HCT116 (cell line): ENCODE measurements at regions not wholly inside any gene's neighbourhood (a gene's known extent, or its start where the extent isn't known, plus 50 kb on each side); places are given as distances from the start of the nearest gene placed in this dataset.

Source experiments
- ATAC-seq: fragments of 200-7000 bp; cut with Tn5 transposase; 2 replicates; pipeline ENCODE4 v1.9.1; 2020; ENCODE audit warnings: mild to moderate bottlenecking, moderate library complexity
- BruUV-seq: library from RNA; stranded (reverse); fragments of 400-500 nt; replicated peaks from 2 replicates; lab custom pipeline; 2021; lab: Mats Ljungman, UMichigan
- CTCF ChIA-PET: fragments of 300-600 bp; sonication (Branson Sonifier 250); formaldehyde crosslinking; loops from one replicate; lab custom pipeline; 2021; ENCODE audit warnings: antibody characterized with exemption; lab: Charles Lee
- POLR2A ChIA-PET: fragments of 300-600, 350-600 bp; sonication (Branson Sonifier 250); formaldehyde crosslinking; loops from one replicate; lab custom pipeline; 2021; ENCODE audit warnings: antibody characterized with exemption; lab: Charles Lee
- RAD21 ChIA-PET, 2 experiments: fragments of 300-600 bp; sonication (Branson Sonifier 250); formaldehyde crosslinking; loops; one replicate each; lab custom pipeline; 2023; ENCODE audit warnings: low total read pairs in 2 of 2; ENCODE audit not compliant: uncharacterized antibody in 2 of 2, unreplicated experiment in 2 of 2, low non-redundant PET in 1 of 2; lab: Charles Lee
- DNase-seq: peaks from one replicate; pipeline ENCODE4 v3.0.0-alpha.2; 2010; ENCODE audit warnings: low read depth, low spot score
- H2AFZ ChIP-seq: fragments of 200-600 bp; shearing (Covaris generic), sonication (generic); 2 replicates; pipeline ENCODE4 v1.6.1; 2017; ENCODE audit warnings: low read depth, mixed run types, mixed read lengths, antibody characterized with exemption, low read length; ENCODE audit not compliant: poor library complexity, severe bottlenecking
- H3K27ac ChIP-seq: 2 replicates; pipeline ENCODE4 v1.5.1; 2012; ENCODE audit warnings: low read depth, low read length
- H3K27me3 ChIP-seq: fragments of 200-600 bp; sonication (generic); 2 replicates; pipeline ENCODE4 v1.6.1; 2016; ENCODE audit warnings: mixed run types, low read length, mixed read lengths; ENCODE audit not compliant: insufficient read depth
- H3K36me3 ChIP-seq, 2 experiments: fragments of 200-500 bp in 1 of 2; fragments of 200-600 bp in 1 of 2; sonication (Bioruptor generic) in 1 of 2; sonication (generic) in 1 of 2; 2 replicates each; pipeline versions ENCODE4 v1.5.1 to v1.6.1; 2014 to 2016; ENCODE audit warnings: low read length in 2 of 2, inconsistent platforms in 1 of 2, mixed read lengths in 1 of 2, mixed run types in 1 of 2; ENCODE audit not compliant: insufficient read depth in 2 of 2, control insufficient read depth in 1 of 2
- H3K4me1 ChIP-seq, 2 experiments: fragments of 200-600 bp in 1 of 2; sonication (generic) in 1 of 2; 2 replicates each; pipeline versions ENCODE4 v1.5.1 to v1.6.1; 2012 to 2017; ENCODE audit warnings: low read length in 2 of 2, inconsistent platforms in 1 of 2, mild to moderate bottlenecking in 1 of 2, mixed read lengths in 1 of 2, mixed run types in 1 of 2, moderate library complexity in 1 of 2; ENCODE audit not compliant: insufficient read depth in 2 of 2, control insufficient read depth in 1 of 2
- H3K4me2 ChIP-seq: fragments of 200-600 bp; sonication (generic); 2 replicates; pipeline ENCODE4 v1.6.1; 2017; ENCODE audit warnings: mixed run types, low read length, mixed read lengths
- H3K4me3 ChIP-seq, 2 experiments: fragments of 200-600 bp in 1 of 2; sonication (generic) in 1 of 2; replicated peaks in 1 of 2; 2 replicates each; pipeline ENCODE4 v1.5.1; 2011 to 2016; ENCODE audit warnings: low read length in 2 of 2, control low read depth in 1 of 2, low read depth in 1 of 2, mild to moderate bottlenecking in 1 of 2, mixed read lengths in 1 of 2, mixed run types in 1 of 2
- H3K79me2 ChIP-seq: fragments of 200-600 bp; sonication (generic); 2 replicates; pipeline ENCODE4 v1.6.1; 2017; ENCODE audit warnings: mild to moderate bottlenecking, mixed run types, low read length, moderate library complexity, mixed read lengths; ENCODE audit not compliant: insufficient read depth
- H3K9ac ChIP-seq: fragments of 200-600 bp; sonication (generic); 2 replicates; pipeline ENCODE4 v1.6.1; 2016; ENCODE audit warnings: low read length, mixed read lengths
- H3K9me2 ChIP-seq: fragments of 200-600 bp; sonication (generic), shearing (Covaris generic); 2 replicates; pipeline ENCODE4 v1.6.1; 2017; ENCODE audit warnings: mixed run types, mild to moderate bottlenecking, moderate library complexity; ENCODE audit not compliant: insufficient read depth
- H3K9me3 ChIP-seq, 2 experiments: fragments of 200-500 bp in 1 of 2; fragments of 200-600 bp in 1 of 2; sonication (Bioruptor generic) in 1 of 2; sonication (generic) in 1 of 2; 2 replicates each; pipeline ENCODE4 v1.6.1; 2014 to 2017; ENCODE audit warnings: low read length in 2 of 2, mixed read lengths in 2 of 2, inconsistent platforms in 1 of 2, low read depth in 1 of 2, mild to moderate bottlenecking in 1 of 2, mixed run types in 1 of 2, moderate library complexity in 1 of 2; ENCODE audit not compliant: control insufficient read depth in 1 of 2, insufficient read depth in 1 of 2
- H4K20me1 ChIP-seq: fragments of 200-600 bp; sonication (generic), shearing (Covaris generic); 2 replicates; pipeline ENCODE4 v1.6.1; 2017; ENCODE audit warnings: mixed run types, mild to moderate bottlenecking, moderate library complexity; ENCODE audit not compliant: insufficient read depth
- CEBPB ChIP-seq: IDR thresholded peaks from 2 replicates; pipeline ENCODE4 v1.6.1; 2012; ENCODE audit warnings: low read depth
- CTCF ChIP-seq, 3 experiments: fragments of 200-600 bp in 1 of 3; sonication (generic) in 1 of 3; IDR thresholded peaks in 2 of 3; conservative IDR thresholded peaks in 1 of 3; 2 replicates each; pipeline ENCODE4 v1.5.1; 2012 to 2017; ENCODE audit warnings: low read depth in 2 of 3, low read length in 2 of 3, antibody characterized with exemption in 1 of 3, borderline replicate concordance in 1 of 3, control low read depth in 1 of 3, mild to moderate bottlenecking in 1 of 3, mixed read lengths in 1 of 3, mixed run types in 1 of 3, moderate library complexity in 1 of 3; ENCODE audit not compliant: insufficient read depth in 1 of 3
- EGR1 ChIP-seq: IDR thresholded peaks from 2 replicates; pipeline ENCODE4 v1.6.1; 2012; ENCODE audit warnings: low read depth
- ELF1 ChIP-seq: IDR thresholded peaks from 2 replicates; pipeline ENCODE4 v1.6.1; 2012; ENCODE audit warnings: low read depth, borderline replicate concordance
- EZH2 ChIP-seq: fragments of 200-600 bp; sonication (generic); IDR thresholded peaks from 2 replicates; pipeline ENCODE4 v1.6.1; 2017; ENCODE audit warnings: antibody characterized with exemption, mixed run types
- EZH2phosphoT487 ChIP-seq: fragments of 200-600 bp; IDR thresholded peaks from 2 replicates; pipeline ENCODE4 v1.6.1; 2018; ENCODE audit warnings: antibody characterized with exemption, borderline replicate concordance
- FOSL1 ChIP-seq: IDR thresholded peaks from 2 replicates; pipeline ENCODE4 v1.6.1; 2012; ENCODE audit warnings: low read depth
- POLR2A ChIP-seq: IDR thresholded peaks from 2 replicates; pipeline ENCODE4 v1.7.0; 2011; ENCODE audit warnings: borderline replicate concordance; ENCODE audit not compliant: insufficient read depth, insufficient read length; ENCODE audit errors: extremely low read depth
- RAD21 ChIP-seq: IDR thresholded peaks from 2 replicates; pipeline ENCODE4 v1.6.1; 2012; ENCODE audit warnings: low read depth, mild to moderate bottlenecking
- REST ChIP-seq: IDR thresholded peaks from 2 replicates; pipeline ENCODE4 v1.6.1; 2012; ENCODE audit warnings: low read depth
- SP1 ChIP-seq: IDR thresholded peaks from 2 replicates; pipeline ENCODE4 v1.6.1; 2012; ENCODE audit warnings: low read depth
- TCF7L2 ChIP-seq: IDR thresholded peaks from 2 replicates; pipeline ENCODE4 v1.7.0; 2011; ENCODE audit warnings: borderline replicate concordance, inconsistent platforms; ENCODE audit not compliant: insufficient read depth, insufficient read length; ENCODE audit errors: extremely low read depth
- ZFX ChIP-seq: fragments of 450-650 bp; IDR thresholded peaks from 2 replicates; pipeline ENCODE4 v1.6.1; 2017
- intact Hi-C: fragments of 100-400 bp; cut with micrococcal nuclease; formaldehyde crosslinking; loops from 2 replicates; pipeline ENCODE4 v1.10.0; 2022
- TF ChIP-seq, protein P1 (sequence below): IDR thresholded peaks from 2 replicates; pipeline ENCODE4 v1.6.1; 2012

DNA sequence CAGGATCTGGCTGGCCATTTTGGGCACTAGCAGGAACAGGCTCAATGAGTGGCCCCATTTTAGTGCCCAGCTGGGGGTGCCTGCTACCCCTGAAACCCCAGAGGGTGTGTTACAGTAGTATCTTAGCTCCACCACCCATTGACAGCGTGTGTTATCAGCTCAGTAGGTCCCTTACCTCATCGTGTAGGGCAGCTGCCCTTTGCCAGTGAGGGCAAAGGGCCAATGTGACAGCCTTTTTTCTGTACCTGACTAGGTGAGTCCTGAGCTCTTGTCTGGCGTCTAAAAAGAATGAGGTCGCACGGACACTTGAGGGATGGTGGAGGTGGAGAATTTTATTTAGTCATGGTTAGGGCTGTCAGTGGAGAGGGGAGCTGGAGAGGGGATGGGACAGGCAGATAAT lies 462.2 kb downstream of the PIK3C3 start (continued):
- TF ChIP-seq SP1 (no peak), FOSL1 (no peak)
- TF ChIP-seq, protein P1, sequence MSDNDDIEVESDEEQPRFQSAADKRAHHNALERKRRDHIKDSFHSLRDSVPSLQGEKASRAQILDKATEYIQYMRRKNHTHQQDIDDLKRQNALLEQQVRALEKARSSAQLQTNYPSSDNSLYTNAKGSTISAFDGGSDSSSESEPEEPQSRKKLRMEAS: no peak
- TF ChIP-seq, all 23 proteins: peak for 0

DNA sequence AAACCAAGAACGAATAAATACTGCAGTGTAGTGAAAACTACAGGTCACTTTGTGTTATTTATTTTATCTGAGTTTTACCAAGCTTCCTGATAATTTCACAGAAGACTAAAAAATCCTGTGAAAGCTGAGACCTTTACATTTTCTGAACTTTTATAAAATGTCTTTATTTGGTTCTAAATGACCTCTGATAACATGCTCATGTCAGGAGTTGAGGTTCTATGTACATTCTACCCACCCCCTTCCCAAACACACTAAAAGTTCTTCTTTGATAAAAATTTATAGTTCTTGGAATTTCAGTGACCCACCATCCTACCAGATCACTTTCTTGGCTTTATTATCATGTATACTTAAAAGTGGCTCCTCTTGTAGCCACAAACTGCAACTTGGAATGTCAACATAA lies 463.1 kb downstream of the PIK3C3 start:
- ChIA-PET POLR2A (no interaction called here), CTCF (no interaction called here)
- Histone ChIP-seq H3K27ac (no peak overlapping the region), H3K27me3 (no peaks in the 10 kb centered on the region), H3K9me3 (peaks cover 0 to 19% of the 10 kb centered on the region in 2 experiments; a peak in 2 of 4 replicates)
- TF ChIP-seq REST (no peak), TCF7L2 (no peak), EZH2phosphoT487 (no peak), ELF1 (no peak), RAD21 (no peak), SP1 (no peak), CEBPB (no peak), EZH2 (no peak), POLR2A (no peak), ZFX (no peak), CTCF (IDR thresholded peaks at IDR 0.05 in 2 of 3, conservative IDR thresholded peaks at IDR 0.05 in 1 of 3; ENCODE audit: borderline replicate concordance in 1 of 3, insufficient read depth in 1 of 3, low read depth in 2 of 3, low read length in 2 of 3) (no peak), EGR1 (no peak)
- TF ChIP-seq, protein P1: no peak
- TF ChIP-seq, all 23 proteins: peak for 0
- Histone ChIP-seq H3K9me2 (no peaks in the 10 kb centered on the region), H3K4me2 (no peak overlapping the region), H3K79me2 (no peaks in the 10 kb centered on the region), H3K9ac (no peak overlapping the region), H3K36me3 (no peaks in the 10 kb centered on the region), H2AFZ (no peak overlapping the region), H3K4me3 (no peak overlapping the region), H3K4me1 (no peaks in the 10 kb centered on the region), H4K20me1 (no peaks in the 10 kb centered on the region)
- RAD21 ChIA-PET: no interaction called here
- BruUV-seq: no TSS peak
- no peak for ATAC-seq
- no peak for DNase-seq
- intact Hi-C loops: no loop called here
